HCT116 (cell line): ENCODE measurements at regions not wholly inside any gene's neighbourhood (a gene's known extent, or its start where the extent isn't known, plus 50 kb on each side); places are given as distances from the start of the nearest gene placed in this dataset.

Source experiments
- ATAC-seq: fragments of 200-7000 bp; cut with Tn5 transposase; 2 replicates; pipeline ENCODE4 v1.9.1; 2020; ENCODE audit warnings: mild to moderate bottlenecking, moderate library complexity
- BruUV-seq: library from RNA; stranded (reverse); fragments of 400-500 nt; replicated peaks from 2 replicates; lab custom pipeline; 2021; lab: Mats Ljungman, UMichigan
- CTCF ChIA-PET: fragments of 300-600 bp; sonication (Branson Sonifier 250); formaldehyde crosslinking; loops from one replicate; lab custom pipeline; 2021; ENCODE audit warnings: antibody characterized with exemption; lab: Charles Lee
- POLR2A ChIA-PET: fragments of 300-600, 350-600 bp; sonication (Branson Sonifier 250); formaldehyde crosslinking; loops from one replicate; lab custom pipeline; 2021; ENCODE audit warnings: antibody characterized with exemption; lab: Charles Lee
- RAD21 ChIA-PET, 2 experiments: fragments of 300-600 bp; sonication (Branson Sonifier 250); formaldehyde crosslinking; loops; one replicate each; lab custom pipeline; 2023; ENCODE audit warnings: low total read pairs in 2 of 2; ENCODE audit not compliant: uncharacterized antibody in 2 of 2, unreplicated experiment in 2 of 2, low non-redundant PET in 1 of 2; lab: Charles Lee
- DNase-seq: peaks from one replicate; pipeline ENCODE4 v3.0.0-alpha.2; 2010; ENCODE audit warnings: low read depth, low spot score
- H2AFZ ChIP-seq: fragments of 200-600 bp; shearing (Covaris generic), sonication (generic); 2 replicates; pipeline ENCODE4 v1.6.1; 2017; ENCODE audit warnings: low read depth, mixed run types, mixed read lengths, antibody characterized with exemption, low read length; ENCODE audit not compliant: poor library complexity, severe bottlenecking
- H3K27ac ChIP-seq: 2 replicates; pipeline ENCODE4 v1.5.1; 2012; ENCODE audit warnings: low read depth, low read length
- H3K27me3 ChIP-seq: fragments of 200-600 bp; sonication (generic); 2 replicates; pipeline ENCODE4 v1.6.1; 2016; ENCODE audit warnings: mixed run types, low read length, mixed read lengths; ENCODE audit not compliant: insufficient read depth
- H3K36me3 ChIP-seq, 2 experiments: fragments of 200-500 bp in 1 of 2; fragments of 200-600 bp in 1 of 2; sonication (Bioruptor generic) in 1 of 2; sonication (generic) in 1 of 2; 2 replicates each; pipeline versions ENCODE4 v1.5.1 to v1.6.1; 2014 to 2016; ENCODE audit warnings: low read length in 2 of 2, inconsistent platforms in 1 of 2, mixed read lengths in 1 of 2, mixed run types in 1 of 2; ENCODE audit not compliant: insufficient read depth in 2 of 2, control insufficient read depth in 1 of 2
- H3K4me1 ChIP-seq, 2 experiments: fragments of 200-600 bp in 1 of 2; sonication (generic) in 1 of 2; 2 replicates each; pipeline versions ENCODE4 v1.5.1 to v1.6.1; 2012 to 2017; ENCODE audit warnings: low read length in 2 of 2, inconsistent platforms in 1 of 2, mild to moderate bottlenecking in 1 of 2, mixed read lengths in 1 of 2, mixed run types in 1 of 2, moderate library complexity in 1 of 2; ENCODE audit not compliant: insufficient read depth in 2 of 2, control insufficient read depth in 1 of 2
- H3K4me2 ChIP-seq: fragments of 200-600 bp; sonication (generic); 2 replicates; pipeline ENCODE4 v1.6.1; 2017; ENCODE audit warnings: mixed run types, low read length, mixed read lengths
- H3K4me3 ChIP-seq, 2 experiments: fragments of 200-600 bp in 1 of 2; sonication (generic) in 1 of 2; replicated peaks in 1 of 2; 2 replicates each; pipeline ENCODE4 v1.5.1; 2011 to 2016; ENCODE audit warnings: low read length in 2 of 2, control low read depth in 1 of 2, low read depth in 1 of 2, mild to moderate bottlenecking in 1 of 2, mixed read lengths in 1 of 2, mixed run types in 1 of 2
- H3K79me2 ChIP-seq: fragments of 200-600 bp; sonication (generic); 2 replicates; pipeline ENCODE4 v1.6.1; 2017; ENCODE audit warnings: mild to moderate bottlenecking, mixed run types, low read length, moderate library complexity, mixed read lengths; ENCODE audit not compliant: insufficient read depth
- H3K9ac ChIP-seq: fragments of 200-600 bp; sonication (generic); 2 replicates; pipeline ENCODE4 v1.6.1; 2016; ENCODE audit warnings: low read length, mixed read lengths
- H3K9me2 ChIP-seq: fragments of 200-600 bp; sonication (generic), shearing (Covaris generic); 2 replicates; pipeline ENCODE4 v1.6.1; 2017; ENCODE audit warnings: mixed run types, mild to moderate bottlenecking, moderate library complexity; ENCODE audit not compliant: insufficient read depth
- H3K9me3 ChIP-seq, 2 experiments: fragments of 200-500 bp in 1 of 2; fragments of 200-600 bp in 1 of 2; sonication (Bioruptor generic) in 1 of 2; sonication (generic) in 1 of 2; 2 replicates each; pipeline ENCODE4 v1.6.1; 2014 to 2017; ENCODE audit warnings: low read length in 2 of 2, mixed read lengths in 2 of 2, inconsistent platforms in 1 of 2, low read depth in 1 of 2, mild to moderate bottlenecking in 1 of 2, mixed run types in 1 of 2, moderate library complexity in 1 of 2; ENCODE audit not compliant: control insufficient read depth in 1 of 2, insufficient read depth in 1 of 2
- H4K20me1 ChIP-seq: fragments of 200-600 bp; sonication (generic), shearing (Covaris generic); 2 replicates; pipeline ENCODE4 v1.6.1; 2017; ENCODE audit warnings: mixed run types, mild to moderate bottlenecking, moderate library complexity; ENCODE audit not compliant: insufficient read depth
- CBX3 ChIP-seq: IDR thresholded peaks from 2 replicates; pipeline ENCODE4 v1.6.1; 2012; ENCODE audit warnings: low read depth
- CEBPB ChIP-seq: IDR thresholded peaks from 2 replicates; pipeline ENCODE4 v1.6.1; 2012; ENCODE audit warnings: low read depth
- EGR1 ChIP-seq: IDR thresholded peaks from 2 replicates; pipeline ENCODE4 v1.6.1; 2012; ENCODE audit warnings: low read depth
- ELF1 ChIP-seq: IDR thresholded peaks from 2 replicates; pipeline ENCODE4 v1.6.1; 2012; ENCODE audit warnings: low read depth, borderline replicate concordance
- MAX ChIP-seq: IDR thresholded peaks from 2 replicates; pipeline ENCODE4 v1.6.1; 2012
- POLR2AphosphoS5 ChIP-seq: IDR thresholded peaks from 2 replicates; pipeline ENCODE4 v1.6.1; 2011; ENCODE audit warnings: mild to moderate bottlenecking, low read depth, low read length, moderate library complexity
- RAD21 ChIP-seq: IDR thresholded peaks from 2 replicates; pipeline ENCODE4 v1.6.1; 2012; ENCODE audit warnings: low read depth, mild to moderate bottlenecking
- REST ChIP-seq: IDR thresholded peaks from 2 replicates; pipeline ENCODE4 v1.6.1; 2012; ENCODE audit warnings: low read depth
- SIN3A ChIP-seq: IDR thresholded peaks from 2 replicates; pipeline ENCODE4 v1.6.1; 2012; ENCODE audit warnings: low read depth
- TCF7L2 ChIP-seq: IDR thresholded peaks from 2 replicates; pipeline ENCODE4 v1.7.0; 2011; ENCODE audit warnings: borderline replicate concordance, inconsistent platforms; ENCODE audit not compliant: insufficient read depth, insufficient read length; ENCODE audit errors: extremely low read depth
- intact Hi-C: fragments of 100-400 bp; cut with micrococcal nuclease; formaldehyde crosslinking; loops from 2 replicates; pipeline ENCODE4 v1.10.0; 2022

GRCh38 chr17:45733781-45734180 is 50.3 kb upstream of the CRHR1 start:
- Histone ChIP-seq H3K4me1 (no peaks in the 10 kb centered on the region), H3K9me3 (peaks cover 17 to 20% of the 10 kb centered on the region in 2 experiments; a peak in 1 of 4 replicates), H2AFZ (no peak overlapping the region), H3K27me3 (no peaks in the 10 kb centered on the region), H3K27ac (no peak overlapping the region), H3K4me3 (no peak overlapping the region), H3K9me2 (no peaks in the 10 kb centered on the region), H3K79me2 (no peaks in the 10 kb centered on the region), H4K20me1 (no peaks in the 10 kb centered on the region), H3K9ac (no peak overlapping the region), H3K36me3 (no peaks in the 10 kb centered on the region), H3K4me2 (no peak overlapping the region)
- ChIA-PET CTCF (no interaction called here), RAD21 (no interaction called here), POLR2A (no interaction called here)
- intact Hi-C loops, result no loop called here
- no TSS peak for BruUV-seq
- no peak for DNase-seq
- ATAC-seq, result no peak
- TF ChIP-seq RAD21, result no peak
- TF ChIP-seq MAX, result no peak
- TF ChIP-seq EGR1, result no peak
- TF ChIP-seq TCF7L2, result no peak
- TF ChIP-seq CBX3, result no peak
- TF ChIP-seq ELF1, result no peak
- TF ChIP-seq REST, result no peak
- TF ChIP-seq CEBPB, result no peak
- no peak for TF ChIP-seq POLR2AphosphoS5
- TF ChIP-seq SIN3A, result no peak
